ENCODE measurements at regions not wholly inside any gene's neighbourhood (a gene's known extent, or its start where the extent isn't known, plus 50 kb on each side); places are given as distances from the start of the nearest gene placed in this dataset.

DNA sequence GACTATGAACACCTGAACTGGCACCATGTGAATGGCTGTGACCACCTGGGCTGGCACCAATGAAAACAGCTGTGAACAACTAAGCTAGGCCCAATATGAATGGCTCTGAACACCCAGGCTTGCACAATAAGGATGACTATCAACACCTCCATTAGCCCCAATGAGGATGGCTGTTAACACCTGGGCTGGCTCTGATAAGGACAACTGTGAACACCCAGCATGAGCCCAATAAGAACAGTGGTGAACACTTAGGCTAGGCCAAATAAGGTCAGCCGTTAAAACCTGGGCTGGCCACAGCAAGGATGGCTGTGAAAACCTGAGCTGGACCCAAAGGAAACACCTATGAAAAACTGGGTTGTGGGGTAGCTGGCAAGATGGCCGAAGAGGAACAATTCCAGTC, 1163.1 kb downstream of the UQCRFS1 start:
- TF ChIP-seq, protein P1, sequence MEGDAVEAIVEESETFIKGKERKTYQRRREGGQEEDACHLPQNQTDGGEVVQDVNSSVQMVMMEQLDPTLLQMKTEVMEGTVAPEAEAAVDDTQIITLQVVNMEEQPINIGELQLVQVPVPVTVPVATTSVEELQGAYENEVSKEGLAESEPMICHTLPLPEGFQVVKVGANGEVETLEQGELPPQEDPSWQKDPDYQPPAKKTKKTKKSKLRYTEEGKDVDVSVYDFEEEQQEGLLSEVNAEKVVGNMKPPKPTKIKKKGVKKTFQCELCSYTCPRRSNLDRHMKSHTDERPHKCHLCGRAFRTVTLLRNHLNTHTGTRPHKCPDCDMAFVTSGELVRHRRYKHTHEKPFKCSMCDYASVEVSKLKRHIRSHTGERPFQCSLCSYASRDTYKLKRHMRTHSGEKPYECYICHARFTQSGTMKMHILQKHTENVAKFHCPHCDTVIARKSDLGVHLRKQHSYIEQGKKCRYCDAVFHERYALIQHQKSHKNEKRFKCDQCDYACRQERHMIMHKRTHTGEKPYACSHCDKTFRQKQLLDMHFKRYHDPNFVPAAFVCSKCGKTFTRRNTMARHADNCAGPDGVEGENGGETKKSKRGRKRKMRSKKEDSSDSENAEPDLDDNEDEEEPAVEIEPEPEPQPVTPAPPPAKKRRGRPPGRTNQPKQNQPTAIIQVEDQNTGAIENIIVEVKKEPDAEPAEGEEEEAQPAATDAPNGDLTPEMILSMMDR (IDR thresholded peaks at IDR 0.05; ENCODE audit: insufficient read depth, low read length): no peak
- TF ChIP-seq POLR2AphosphoS5 (IDR thresholded peaks at IDR 0.05; ENCODE audit: low read depth): no peak
- TF ChIP-seq, protein P2, sequence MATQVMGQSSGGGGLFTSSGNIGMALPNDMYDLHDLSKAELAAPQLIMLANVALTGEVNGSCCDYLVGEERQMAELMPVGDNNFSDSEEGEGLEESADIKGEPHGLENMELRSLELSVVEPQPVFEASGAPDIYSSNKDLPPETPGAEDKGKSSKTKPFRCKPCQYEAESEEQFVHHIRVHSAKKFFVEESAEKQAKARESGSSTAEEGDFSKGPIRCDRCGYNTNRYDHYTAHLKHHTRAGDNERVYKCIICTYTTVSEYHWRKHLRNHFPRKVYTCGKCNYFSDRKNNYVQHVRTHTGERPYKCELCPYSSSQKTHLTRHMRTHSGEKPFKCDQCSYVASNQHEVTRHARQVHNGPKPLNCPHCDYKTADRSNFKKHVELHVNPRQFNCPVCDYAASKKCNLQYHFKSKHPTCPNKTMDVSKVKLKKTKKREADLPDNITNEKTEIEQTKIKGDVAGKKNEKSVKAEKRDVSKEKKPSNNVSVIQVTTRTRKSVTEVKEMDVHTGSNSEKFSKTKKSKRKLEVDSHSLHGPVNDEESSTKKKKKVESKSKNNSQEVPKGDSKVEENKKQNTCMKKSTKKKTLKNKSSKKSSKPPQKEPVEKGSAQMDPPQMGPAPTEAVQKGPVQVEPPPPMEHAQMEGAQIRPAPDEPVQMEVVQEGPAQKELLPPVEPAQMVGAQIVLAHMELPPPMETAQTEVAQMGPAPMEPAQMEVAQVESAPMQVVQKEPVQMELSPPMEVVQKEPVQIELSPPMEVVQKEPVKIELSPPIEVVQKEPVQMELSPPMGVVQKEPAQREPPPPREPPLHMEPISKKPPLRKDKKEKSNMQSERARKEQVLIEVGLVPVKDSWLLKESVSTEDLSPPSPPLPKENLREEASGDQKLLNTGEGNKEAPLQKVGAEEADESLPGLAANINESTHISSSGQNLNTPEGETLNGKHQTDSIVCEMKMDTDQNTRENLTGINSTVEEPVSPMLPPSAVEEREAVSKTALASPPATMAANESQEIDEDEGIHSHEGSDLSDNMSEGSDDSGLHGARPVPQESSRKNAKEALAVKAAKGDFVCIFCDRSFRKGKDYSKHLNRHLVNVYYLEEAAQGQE (IDR thresholded peaks at IDR 0.05; ENCODE audit: insufficient replicate concordance, low read depth): no peak
